Esophagus mucosa (tissue), 1 donor: ENCODE measurements at regions not wholly inside any gene's neighbourhood (a gene's known extent, or its start where the extent isn't known, plus 50 kb on each side); places are given as distances from the start of the nearest gene placed in this dataset.
A peak's percentile ranks its signal among the peaks of the same experiment; 100 is the strongest.
"Not testable (repeated sequence)": the region's sequence is repeated elsewhere in the genome, so short reads cannot be mapped to it uniquely, and the experiment has no call there.

Experiments
- ATAC-seq: fragments of 200-7000 bp; cut with Tn5 transposase; one replicate; pipeline ENCODE4 v1.9.1; 2020
- donor health status: DM: yes; HTN: yes; CAD: no.

DNA sequence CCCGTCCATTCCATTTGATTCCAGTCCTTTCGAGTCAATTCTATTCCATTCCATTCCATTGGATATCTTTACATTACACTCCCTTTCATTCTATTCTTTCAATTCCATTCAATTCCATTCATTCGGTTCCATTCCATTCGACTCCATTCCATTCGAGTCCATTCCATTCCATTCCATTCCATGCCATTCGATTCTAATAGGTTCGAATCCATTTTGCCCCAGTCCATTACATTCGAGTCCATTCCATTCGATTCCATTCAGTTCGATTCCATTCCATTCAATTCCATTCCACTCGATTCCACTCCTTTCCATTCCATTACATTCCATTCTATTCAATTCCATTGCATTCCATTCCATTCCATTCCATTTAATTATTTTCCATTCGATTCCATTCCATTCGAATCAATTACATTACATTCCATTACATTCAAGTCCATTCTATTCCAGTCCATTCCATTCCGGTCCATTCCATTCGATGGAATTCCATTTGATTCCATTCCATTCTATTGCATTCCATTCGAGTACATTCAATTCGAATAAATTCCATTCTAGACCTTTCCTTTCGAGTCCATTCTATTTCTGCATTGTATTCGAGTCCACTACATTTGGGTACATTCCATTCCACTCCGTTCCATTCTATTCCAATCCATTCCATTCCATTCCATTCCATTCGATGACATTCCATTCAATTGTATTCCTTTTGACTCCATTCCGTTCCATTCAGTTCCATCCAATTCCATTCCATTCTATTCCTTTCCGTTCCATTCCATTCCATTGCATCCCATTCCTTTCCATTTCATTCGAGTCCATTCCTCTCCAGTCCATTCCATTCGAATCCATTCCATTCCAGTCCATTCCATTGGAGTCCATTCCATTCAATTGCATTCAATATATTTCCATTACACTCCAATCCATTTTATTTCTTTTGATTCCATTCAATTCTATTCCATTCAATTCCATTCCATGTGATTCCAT lies 2604.8 kb upstream of the TPTE start:
- ATAC-seq = peak; percentile 20

- ATAC-seq = peak; percentile 19
These were observed 2603.7 kb upstream of the TPTE start for GRCh38 chr21:7917729-7918128.

GRCh38 chr21:7925918-7926582 lies 2595.3 kb upstream of the TPTE start:
- ATAC-seq = peak; percentile 79

DNA sequence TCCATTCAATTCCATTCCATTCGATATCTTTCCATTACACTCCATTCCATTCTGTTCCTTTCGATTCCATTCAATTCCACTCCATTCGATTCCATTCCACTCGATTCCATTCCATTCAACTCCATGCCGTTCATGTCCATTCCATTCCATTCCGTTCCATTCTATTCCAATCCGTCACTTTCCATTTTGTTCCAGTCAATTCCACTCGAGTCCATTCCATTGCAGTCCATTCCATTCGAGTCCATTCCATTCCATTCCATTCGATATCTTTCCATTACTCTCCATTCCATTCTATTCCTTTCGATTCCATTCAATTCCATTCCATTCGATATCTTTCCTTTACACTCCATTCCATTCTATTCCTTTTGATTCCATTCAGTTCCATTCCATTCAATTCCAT lies 2592.9 kb upstream of the TPTE start:
- ATAC-seq = not testable (repeated sequence)

GRCh38 chr21:7929586-7929985 lies 2591.8 kb upstream of the TPTE start:
- ATAC-seq = not testable (repeated sequence)

DNA sequence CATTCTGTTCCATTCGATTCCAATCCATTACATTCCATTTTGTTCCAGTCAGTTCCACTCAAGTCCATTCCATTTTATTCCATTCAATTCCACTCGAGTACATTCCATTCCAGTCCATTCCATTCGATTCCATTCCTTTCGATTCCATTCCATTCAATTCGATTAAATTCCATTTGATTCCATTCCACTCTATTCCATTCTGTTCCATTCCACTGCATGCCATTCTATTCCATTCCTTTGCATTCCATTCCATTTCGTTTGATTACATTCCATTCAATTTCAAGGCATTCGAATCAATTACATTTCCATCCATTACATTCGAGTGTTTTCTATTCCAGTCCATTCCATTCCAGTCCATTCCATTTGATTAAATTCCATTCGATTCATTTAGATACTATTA lies 2590.9 kb upstream of the TPTE start:
- not testable (repeated sequence) for ATAC-seq

DNA sequence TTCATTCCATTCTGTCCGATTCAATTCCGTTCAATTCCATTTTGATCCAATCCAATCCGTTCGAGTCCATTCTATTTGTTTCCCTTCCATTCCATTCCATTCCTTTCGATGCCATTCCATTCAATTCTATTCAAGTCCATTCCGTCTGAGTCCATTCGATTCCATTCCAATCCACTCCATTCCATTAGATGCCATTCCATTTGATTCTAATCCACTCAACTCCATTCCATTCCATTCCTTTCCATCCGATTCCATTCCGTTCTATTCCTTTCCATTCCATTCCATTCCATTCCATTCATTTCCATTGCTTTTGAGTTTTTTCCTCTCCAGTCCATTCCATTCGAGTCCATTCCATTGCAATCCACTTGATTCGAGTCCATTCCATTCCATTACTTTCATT lies 2589.3 kb upstream of the TPTE start:
- not testable (repeated sequence) for ATAC-seq

- not testable (repeated sequence) for ATAC-seq
These were observed 2588.5 kb upstream of the TPTE start for GRCh38 chr21:7932834-7933233.

DNA sequence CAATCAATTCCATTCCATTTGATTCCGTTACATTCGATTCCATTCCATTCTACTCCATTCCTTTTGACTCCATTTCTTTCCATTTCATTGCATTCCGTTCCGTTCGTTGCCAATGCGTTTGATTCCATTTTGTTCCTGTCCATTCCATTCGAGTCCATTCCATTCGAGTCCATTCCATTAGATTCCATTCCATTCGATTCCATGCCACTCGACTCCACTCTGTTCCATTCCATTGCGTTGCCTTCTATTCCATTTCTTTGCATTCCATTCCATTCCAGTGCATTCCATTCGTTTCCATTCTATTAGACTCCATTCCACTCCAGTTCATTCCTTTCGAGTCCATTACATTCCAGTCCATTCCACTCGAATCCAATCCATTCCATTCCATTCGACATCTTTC lies 2587.5 kb upstream of the TPTE start:
- no peak for ATAC-seq

DNA sequence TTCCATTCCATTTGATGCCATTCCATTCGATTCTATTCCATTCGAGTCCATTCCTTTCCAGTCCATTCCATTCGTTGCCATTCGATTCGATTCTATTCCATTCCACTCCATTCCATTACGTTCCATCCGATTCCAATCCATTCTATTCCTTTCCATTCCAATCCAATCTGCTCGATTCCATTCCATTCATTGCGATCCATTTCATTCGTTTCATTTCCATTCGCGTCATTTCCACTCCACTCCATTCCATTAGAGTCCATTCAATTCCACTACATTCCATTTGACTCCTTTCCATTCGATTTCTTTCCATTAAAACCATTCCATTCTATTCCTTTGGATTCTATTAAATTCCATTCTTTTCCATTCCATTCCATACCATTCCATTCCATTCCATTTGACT lies 2584.1 kb upstream of the TPTE start:
- not testable (repeated sequence) for ATAC-seq

DNA sequence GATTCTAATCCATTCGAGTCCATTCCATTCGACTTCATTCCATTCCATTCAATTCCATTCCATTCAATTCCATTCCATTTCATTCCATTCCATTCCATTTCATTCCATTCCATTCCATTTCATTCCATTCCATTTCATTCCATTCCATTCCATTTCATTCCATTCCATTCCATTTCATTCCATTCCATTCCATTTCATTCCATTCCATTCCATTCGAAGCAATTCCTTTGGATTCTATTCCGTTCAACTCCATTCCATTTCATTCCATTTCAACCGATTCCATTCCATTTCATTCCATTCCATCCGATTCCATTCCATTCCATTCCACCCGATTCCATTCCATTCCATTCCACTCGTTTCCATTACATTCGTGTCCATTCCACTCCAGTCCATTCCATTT lies 2583.2 kb upstream of the TPTE start:
- ATAC-seq = not testable (repeated sequence)

GRCh38 chr21:7941432-7941831 lies 2580.0 kb upstream of the TPTE start:
- not testable (repeated sequence) for ATAC-seq

GRCh38 chr21:7942219-7942618 lies 2579.2 kb upstream of the TPTE start:
- not testable (repeated sequence) for ATAC-seq

DNA sequence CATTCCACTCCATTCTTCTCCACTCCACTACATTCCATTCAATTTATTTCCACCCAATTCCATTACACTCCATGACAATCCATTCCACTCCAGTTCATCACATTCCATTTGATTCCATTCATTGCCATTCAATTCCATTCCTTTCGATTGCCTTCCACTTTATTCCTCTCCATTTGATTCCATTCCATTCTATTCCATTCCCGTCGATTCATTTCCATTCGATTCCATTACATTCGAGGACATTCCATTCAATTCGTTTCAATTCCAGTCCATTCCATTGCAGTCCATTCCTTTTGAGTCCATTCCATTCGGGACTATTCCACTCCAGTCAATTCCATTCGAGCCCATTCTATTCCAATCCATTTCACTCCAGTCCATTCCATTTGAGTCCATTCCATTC lies 2577.8 kb upstream of the TPTE start:
- not testable (repeated sequence) for ATAC-seq

GRCh38 chr21:7947422-7947821 lies 2574.0 kb upstream of the TPTE start:
- ATAC-seq = no peak

- not testable (repeated sequence) for ATAC-seq
These were observed 2572.7 kb upstream of the TPTE start for GRCh38 chr21:7948727-7949126.

- ATAC-seq = not testable (repeated sequence)
These were observed 2571.5 kb upstream of the TPTE start for GRCh38 chr21:7949882-7950281.

- ATAC-seq = no peak
These were observed 2569.4 kb upstream of the TPTE start for GRCh38 chr21:7951854-7952519.

- ATAC-seq = no peak
These were observed 2568.7 kb upstream of the TPTE start for GRCh38 chr21:7952648-7953047.

- no peak for ATAC-seq
These were observed 2568.3 kb upstream of the TPTE start for GRCh38 chr21:7953058-7953457.

- peak; percentile 8 for ATAC-seq
These were observed 2565.9 kb upstream of the TPTE start for GRCh38 chr21:7955358-7956073.

GRCh38 chr21:7956074-7956452 lies 2565.3 kb upstream of the TPTE start:
- ATAC-seq = peak; percentile 30
